MG63 (cell line): ENCODE measurements at regions not wholly inside any gene's neighbourhood (a gene's known extent, or its start where the extent isn't known, plus 50 kb on each side); places are given as distances from the start of the nearest gene placed in this dataset.
"Not testable (repeated sequence)": the region's sequence is repeated elsewhere in the genome, so short reads cannot be mapped to it uniquely, and the experiment has no call there.

Experiments
- DNase-seq: peaks from one replicate; pipeline ENCODE4 v3.0.0-alpha.2; 2020
- H3K27me3 ChIP-seq: fragments of 250-450 bp; sonication (Bioruptor Pico); 2 replicates; pipeline ENCODE4 v1.5.1; 2020; ENCODE audit warnings: mild to moderate bottlenecking, moderate library complexity
- H3K36me3 ChIP-seq: fragments of 250-450 bp; sonication (Bioruptor Pico); 2 replicates; pipeline ENCODE4 v1.5.1; 2020; ENCODE audit warnings: mild to moderate bottlenecking, moderate library complexity
- H3K4me3 ChIP-seq: fragments of 250-450 bp; sonication (Bioruptor Pico); 2 replicates; pipeline ENCODE4 v1.5.1; 2020; ENCODE audit warnings: mild to moderate bottlenecking, moderate library complexity
- H3K9me3 ChIP-seq: fragments of 250-450 bp; sonication (Bioruptor Pico); 2 replicates; pipeline ENCODE4 v1.5.1; 2020; ENCODE audit warnings: mild to moderate bottlenecking, moderate library complexity

DNA sequence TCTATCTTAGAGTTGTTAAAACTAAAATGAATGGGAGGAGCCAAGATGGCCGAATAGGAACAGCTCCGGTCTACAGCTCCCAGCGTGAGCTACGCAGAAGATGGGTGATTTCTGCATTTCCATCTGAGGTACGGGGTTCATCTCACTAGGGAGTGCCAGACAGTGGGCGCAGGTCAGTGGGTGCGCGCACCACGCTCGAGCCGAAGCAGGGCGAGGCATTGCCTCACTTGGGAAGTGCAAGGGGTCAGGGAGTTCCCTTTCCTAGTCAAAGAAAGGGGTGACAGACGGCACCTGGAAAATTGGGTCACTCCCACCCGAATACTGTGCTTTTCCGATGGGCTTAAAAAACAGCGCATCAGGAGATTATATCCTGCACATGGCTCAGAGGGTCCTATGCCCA lies 140.3 kb upstream of the MRPS30 start:
- not testable (repeated sequence) for H3K27me3 ChIP-seq, H3K4me3 ChIP-seq, H3K36me3 ChIP-seq, H3K9me3 ChIP-seq, DNase-seq

DNA sequence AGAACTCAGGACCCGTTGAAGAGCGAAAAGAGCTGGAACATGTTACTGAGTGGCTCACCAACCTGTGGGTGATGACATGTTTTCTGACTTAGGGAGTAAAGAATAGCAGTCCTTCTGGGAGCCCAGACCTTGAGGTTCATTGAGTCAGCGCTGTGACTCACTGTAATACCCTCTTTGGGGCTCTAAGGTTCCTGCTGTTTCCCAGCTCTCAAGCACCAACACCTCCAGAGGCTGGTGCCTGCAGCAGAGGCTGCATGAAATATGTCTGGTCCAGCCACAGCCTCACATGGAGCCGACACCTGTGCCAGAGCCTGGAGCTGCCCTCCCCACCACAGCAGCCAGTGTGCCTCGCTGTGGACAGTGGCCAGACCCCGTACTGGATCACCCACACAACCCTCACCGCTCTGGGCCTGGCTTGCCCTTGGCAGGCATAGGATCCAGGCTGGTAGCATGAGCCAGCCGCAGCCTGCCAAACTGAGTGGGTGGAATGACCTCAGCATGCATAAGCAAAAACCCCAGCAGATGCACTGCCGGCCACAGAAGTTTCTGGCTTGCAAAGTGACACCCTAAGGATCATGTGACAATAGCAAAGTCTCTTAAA lies 143.5 kb upstream of the MRPS30 start:
- Histone ChIP-seq H3K9me3 (no peaks in the 10 kb centered on the region), H3K4me3 (no peak overlapping the region), H3K36me3 (no peaks in the 10 kb centered on the region), H3K27me3 (no peaks in the 10 kb centered on the region)
- peak; percentile 99 for DNase-seq

DNA sequence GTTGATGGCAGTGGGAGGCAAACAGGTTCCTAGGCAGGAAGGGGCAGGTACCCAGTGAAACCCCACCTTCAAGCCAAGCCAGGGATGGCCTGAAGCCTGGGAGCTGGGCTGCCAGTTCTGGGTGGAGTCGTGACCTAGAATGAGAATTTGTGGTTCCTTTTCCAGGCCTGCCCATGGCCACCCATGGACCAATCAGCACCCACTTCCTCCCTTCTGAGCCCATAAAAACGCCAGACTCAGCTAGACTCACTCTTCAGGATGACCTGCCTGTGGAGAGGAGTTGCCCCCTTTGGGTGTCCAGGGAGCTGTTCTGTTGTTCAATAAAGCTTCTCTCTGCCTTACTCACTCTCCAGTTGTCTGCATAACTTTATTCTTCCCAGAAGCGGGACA lies 144.0 kb upstream of the MRPS30 start:
- Histone ChIP-seq H3K9me3 (no peaks in the 10 kb centered on the region), H3K36me3 (no peaks in the 10 kb centered on the region), H3K4me3 (no peak overlapping the region), H3K27me3 (no peaks in the 10 kb centered on the region)
- DNase-seq: peak; percentile 64

DNA sequence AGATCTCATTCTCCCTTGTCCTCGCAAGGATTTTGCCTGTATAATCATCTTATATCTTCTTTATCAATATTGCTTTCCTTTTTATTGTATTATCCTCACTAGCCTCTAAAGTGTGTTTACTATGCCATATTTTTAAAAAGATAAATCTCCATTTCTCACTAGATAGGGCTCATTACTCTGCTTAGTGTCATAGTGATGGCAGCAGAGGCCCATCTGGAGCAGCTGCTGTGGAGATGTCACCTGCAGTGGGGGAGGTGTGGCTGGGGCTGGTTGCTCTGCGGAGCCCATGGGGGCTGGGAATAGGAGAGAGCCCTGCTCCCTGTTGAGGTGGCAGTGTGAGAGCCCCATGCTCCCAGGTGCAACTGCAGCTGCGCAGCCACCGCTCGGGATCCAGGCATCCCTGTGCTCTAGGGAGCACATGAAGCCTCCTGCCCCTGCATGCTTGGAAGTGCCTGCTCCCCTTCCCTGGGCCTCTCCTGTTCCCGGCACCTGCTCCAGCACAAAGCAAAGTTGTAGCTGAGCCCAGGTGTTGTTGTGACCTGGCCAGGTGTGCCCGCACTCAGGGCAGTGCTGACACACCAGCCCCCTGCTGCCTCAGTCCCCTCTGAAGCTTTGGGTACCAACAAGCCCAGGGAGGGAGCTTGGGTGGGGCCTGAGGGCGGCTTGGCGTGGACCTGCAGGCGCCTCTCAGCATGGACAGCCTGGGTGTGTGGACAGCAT lies 144.6 kb upstream of the MRPS30 start:
- no peak for DNase-seq
- no peaks in the 10 kb centered on the region for H3K9me3 ChIP-seq
- no peaks in the 10 kb centered on the region for H3K36me3 ChIP-seq
- H3K4me3 ChIP-seq: no peak overlapping the region
- H3K27me3 ChIP-seq: no peaks in the 10 kb centered on the region

DNA sequence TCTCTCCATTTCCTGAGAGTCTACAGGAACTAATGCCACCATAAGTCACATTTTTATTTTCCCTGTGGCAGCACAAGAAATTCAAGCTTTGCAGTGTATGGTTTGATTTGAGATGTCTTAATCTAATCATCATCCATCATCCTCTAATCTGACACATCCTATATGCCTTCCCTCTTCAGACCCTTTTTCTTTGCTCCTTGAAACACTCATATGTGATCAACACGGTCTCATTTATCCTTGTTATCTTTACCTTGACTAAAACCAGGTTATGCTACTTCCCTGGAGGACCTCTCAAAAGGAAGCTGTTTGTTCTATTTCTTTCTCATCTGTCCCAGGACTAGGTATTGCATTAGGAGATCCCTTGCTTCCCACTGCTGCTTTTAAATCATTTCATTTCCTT lies 146.9 kb upstream of the MRPS30 start:
- no peak for DNase-seq
- Histone ChIP-seq H3K9me3 (no peaks in the 10 kb centered on the region; the same call in 1 of the 2 replicates), H3K27me3 (no peaks in the 10 kb centered on the region), H3K36me3 (no peaks in the 10 kb centered on the region), H3K4me3 (no peak overlapping the region)

DNA sequence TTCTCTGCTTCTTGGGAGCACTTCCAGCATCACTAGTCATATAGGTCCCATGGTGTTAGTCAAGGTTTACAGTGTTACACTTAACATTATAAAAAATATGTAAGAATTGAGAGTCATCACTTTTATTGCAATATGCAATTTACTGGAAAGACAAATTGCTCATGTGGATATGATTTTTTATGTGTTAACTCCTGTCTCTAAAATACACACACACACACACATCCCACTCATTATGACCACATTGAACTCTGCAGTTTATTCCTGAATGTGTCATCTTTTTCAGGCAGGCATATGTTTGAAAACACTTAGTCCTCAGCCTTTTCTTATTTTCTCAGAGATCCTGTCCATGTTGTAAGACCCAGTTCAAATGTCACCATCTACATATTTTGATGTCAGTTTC lies 148.5 kb upstream of the MRPS30 start:
- H3K36me3 ChIP-seq: no peaks in the 10 kb centered on the region
- no peak for DNase-seq
- H3K9me3 ChIP-seq: peaks cover 7% of the 10 kb centered on the region
- H3K27me3 ChIP-seq: no peaks in the 10 kb centered on the region
- H3K4me3 ChIP-seq: no peak overlapping the region

DNA sequence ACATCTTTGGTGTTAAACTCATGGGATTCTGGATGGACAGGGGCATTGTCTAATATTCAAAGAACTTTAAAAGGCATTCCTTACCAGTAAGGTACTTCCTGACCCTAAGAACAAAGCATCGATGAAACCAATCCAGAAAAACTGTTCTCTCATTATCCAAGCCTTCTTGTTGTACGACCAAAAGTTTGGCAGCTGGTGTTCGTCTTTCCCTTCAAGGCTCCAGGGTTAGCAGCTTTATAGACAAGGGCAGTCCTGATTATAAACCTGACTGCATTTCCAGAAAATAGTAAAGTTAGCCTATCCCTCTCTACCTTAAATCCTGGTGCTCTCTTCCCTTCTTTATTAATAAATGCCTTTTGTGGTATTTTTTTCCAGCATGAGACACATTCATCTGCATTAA lies 149.4 kb upstream of the MRPS30 start:
- H3K4me3 ChIP-seq: no peak overlapping the region
- no peaks in the 10 kb centered on the region for H3K27me3 ChIP-seq

DNA sequence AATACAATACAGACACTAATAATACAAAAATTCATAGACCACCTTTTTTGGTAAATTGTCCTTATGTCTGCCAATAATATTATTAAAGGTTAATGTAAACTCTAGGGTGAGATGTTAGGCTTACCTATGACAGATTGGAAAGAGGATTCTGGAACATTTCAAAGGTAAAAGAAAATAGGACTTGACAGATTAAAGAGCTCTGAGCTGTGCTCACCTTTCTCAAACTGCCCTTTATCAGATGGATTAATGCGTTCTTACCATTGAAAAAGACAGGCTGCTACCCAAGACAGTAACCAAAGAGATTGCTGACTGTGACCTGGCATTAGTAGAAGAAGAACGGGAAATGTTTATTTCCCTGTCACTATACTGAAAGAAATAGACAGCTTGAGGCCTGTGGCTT lies 156.1 kb upstream of the MRPS30 start:
- no peak overlapping the region for H3K4me3 ChIP-seq
- DNase-seq: no peak
- H3K9me3 ChIP-seq: peaks cover 7% of the 10 kb centered on the region
- no peaks in the 10 kb centered on the region for H3K27me3 ChIP-seq
- no peaks in the 10 kb centered on the region for H3K36me3 ChIP-seq

More for the DNA sequence above, 149.4 kb upstream of the MRPS30 start:
- DNase-seq: no peak
- peaks cover 7% of the 10 kb centered on the region for H3K9me3 ChIP-seq
- no peaks in the 10 kb centered on the region for H3K36me3 ChIP-seq

DNA sequence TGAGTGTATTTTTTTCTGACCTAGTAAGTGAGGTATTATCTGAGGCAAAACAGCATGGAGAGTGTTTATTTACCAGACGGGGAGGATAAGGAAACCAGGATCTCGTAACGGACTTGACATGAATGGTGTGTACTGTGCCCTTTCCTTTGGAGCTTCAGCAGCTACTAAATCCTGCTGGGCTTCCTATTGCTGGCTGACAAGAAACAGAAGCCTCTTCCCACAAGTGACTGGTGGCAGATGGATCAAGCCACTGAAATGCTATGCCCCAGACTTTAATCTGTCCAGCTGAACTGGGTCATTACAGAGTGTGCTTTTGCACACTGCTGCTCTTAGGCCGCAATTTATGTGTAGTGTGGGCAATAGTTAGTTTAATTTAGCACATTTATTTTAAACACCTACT lies 162.7 kb upstream of the MRPS30 start:
- no peak for DNase-seq
- Histone ChIP-seq H3K36me3 (no peaks in the 10 kb centered on the region), H3K27me3 (no peaks in the 10 kb centered on the region), H3K4me3 (no peak overlapping the region), H3K9me3 (no peaks in the 10 kb centered on the region)

DNA sequence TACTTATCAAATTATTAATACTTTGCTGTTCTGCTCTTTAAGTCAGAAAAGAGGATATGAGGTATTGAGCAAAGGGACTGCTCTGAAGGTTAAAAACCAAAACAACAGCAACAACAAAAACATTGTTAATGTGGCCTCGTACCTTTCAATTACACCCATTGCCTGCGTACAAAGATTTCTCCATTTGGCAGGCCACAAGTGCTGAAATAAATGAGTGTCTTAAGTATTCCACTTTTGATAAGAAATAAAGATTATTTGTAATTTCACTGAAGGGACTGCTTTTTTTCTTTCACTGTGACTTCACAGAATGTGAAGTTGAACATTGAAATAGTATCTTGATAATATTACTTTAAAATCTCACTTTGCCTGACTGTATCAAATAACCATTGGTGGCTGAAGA lies 163.2 kb upstream of the MRPS30 start:
- H3K36me3 ChIP-seq: no peaks in the 10 kb centered on the region
- H3K4me3 ChIP-seq: no peak overlapping the region
- no peaks in the 10 kb centered on the region for H3K27me3 ChIP-seq
- H3K9me3 ChIP-seq: no peaks in the 10 kb centered on the region
- DNase-seq: no peak

DNA sequence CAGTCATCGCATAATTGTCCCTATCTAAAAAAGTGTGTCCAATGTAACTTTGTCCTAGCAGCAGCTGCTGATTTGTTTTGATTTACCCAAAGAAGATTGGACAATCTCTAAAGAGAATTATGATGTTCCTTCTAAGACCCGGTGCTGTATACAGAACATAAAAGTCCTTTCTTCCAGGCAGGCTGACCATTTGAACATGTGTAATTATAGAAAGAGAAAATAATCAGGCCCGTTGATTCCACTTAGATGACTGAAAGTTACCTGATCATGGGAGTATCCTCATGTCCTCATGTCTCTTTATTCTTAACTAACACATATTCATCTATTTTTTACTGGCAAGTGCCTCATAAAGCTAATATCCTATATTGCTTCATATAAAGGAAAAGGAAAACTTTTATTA lies 164.1 kb upstream of the MRPS30 start:
- DNase-seq: no peak

DNA sequence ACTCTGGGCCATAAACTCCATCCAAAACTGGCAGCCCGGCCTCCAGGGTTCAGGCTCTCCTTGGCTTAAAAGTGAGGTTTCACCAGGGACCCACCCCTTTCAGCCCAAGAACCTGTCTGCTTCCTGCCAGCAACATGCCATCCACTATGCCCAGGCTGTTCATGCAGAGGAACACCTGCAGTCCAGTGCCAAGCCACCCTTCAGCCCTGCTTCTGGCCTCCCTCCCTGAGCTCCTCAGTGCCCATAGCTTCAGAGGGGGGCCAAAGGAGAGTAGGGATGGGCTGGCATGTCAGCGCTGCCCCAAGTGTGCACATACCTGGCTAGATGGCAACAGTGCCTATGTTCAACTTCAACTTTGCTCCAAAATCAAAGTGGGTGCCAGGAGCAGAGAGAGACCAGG lies 166.9 kb upstream of the MRPS30 start:
- DNase-seq: no peak
- Histone ChIP-seq H3K27me3 (no peaks in the 10 kb centered on the region), H3K4me3 (no peak overlapping the region), H3K36me3 (no peaks in the 10 kb centered on the region), H3K9me3 (no peaks in the 10 kb centered on the region)

More for the DNA sequence above, 164.1 kb upstream of the MRPS30 start:
- H3K36me3 ChIP-seq: no peaks in the 10 kb centered on the region
- no peak overlapping the region for H3K4me3 ChIP-seq
- H3K9me3 ChIP-seq: no peaks in the 10 kb centered on the region
- H3K27me3 ChIP-seq: no peaks in the 10 kb centered on the region

DNA sequence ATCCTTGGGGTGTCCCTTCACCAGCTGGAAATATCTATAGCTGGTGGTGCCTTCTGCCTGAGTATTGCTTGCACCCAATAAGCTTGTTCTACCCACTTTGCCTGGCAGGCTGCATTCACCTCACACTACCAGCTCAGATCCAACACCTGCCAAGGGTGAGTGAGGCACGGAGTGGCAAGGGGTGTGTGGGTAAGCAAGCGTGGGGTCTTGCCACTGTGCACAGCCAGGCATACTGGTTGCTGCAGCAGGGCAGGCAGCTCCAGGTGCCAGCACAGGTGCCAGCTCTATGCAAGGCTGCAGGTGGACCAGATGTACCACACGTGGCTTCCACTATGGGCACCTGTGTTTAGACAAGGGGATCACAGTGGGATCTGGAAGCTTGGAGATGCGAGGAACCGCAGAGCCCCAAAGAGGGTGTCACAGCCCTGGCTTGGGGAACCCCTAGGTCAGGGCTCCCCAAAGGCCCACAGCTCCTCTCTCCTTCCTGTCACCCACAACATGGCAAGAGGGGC lies 167.7 kb upstream of the MRPS30 start:
- H3K4me3 ChIP-seq: no peak overlapping the region
- H3K36me3 ChIP-seq: no peaks in the 10 kb centered on the region
- no peak for DNase-seq
- H3K27me3 ChIP-seq: no peaks in the 10 kb centered on the region
- no peaks in the 10 kb centered on the region for H3K9me3 ChIP-seq

DNA sequence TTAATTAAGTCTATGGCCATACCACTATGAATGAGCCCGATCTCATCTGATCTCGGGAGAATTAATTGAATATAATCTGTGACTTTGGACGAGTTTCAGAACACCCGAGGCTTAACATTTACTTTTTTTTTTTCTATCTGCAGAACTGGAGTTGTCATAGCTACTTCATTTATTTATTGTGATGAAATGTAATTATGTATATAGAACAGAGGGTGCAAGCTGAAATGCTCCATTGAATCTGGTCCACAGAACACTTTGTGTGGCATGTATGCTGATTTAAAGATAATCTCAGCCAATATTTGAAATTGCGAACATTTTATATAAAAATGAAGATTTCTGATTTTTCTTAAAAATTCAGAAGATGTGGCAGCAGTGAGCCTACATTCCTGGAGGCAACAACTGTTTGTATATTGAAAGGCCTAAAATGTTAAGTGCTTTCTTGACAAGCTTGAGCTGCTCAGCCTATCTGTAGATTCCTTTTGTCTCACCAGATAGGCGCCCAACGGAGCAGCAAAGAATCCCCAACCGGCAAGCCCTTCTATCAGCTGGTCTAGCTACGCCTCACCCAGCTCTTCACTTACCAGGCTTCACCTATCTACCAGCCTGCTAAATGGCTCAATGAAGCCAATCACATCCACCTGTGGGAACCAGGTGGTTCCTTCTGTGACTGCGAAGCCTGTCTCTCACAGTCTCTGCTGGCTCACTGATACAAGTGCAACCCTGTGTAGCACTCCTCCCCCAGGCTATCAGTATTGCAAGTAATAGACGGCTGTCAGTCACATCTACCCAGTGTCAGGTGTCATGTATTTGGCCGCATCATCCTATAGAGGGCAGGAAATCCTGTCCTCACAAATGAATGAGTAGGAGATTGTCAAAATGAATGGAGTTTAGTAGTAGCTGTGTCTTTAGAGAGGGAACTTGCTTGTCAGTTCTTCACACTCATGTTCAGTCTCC lies 170.6 kb upstream of the MRPS30 start:
- no peak overlapping the region for H3K4me3 ChIP-seq
- DNase-seq: no peak
- H3K9me3 ChIP-seq: no peaks in the 10 kb centered on the region
- H3K36me3 ChIP-seq: no peaks in the 10 kb centered on the region
- no peaks in the 10 kb centered on the region for H3K27me3 ChIP-seq

DNA sequence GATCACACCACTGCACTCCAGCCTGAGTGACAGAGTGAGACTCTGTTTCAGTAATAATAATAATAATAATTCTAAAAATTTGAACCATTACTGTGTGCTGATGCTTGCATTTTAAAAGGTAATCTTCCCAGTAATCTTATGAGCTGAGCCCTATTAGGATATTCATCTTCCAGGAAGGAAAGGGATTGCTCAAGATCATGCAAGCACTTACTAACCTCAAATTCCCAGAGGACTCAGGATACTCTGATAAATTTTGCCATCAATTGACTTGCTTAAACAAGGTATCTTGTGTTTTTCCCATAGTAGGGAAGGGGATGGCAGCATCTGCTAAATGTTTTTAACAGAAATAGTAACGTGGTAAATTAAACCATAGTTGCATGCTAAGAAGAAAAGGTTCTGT lies 176.4 kb upstream of the MRPS30 start:
- H3K36me3 ChIP-seq: no peaks in the 10 kb centered on the region

DNA sequence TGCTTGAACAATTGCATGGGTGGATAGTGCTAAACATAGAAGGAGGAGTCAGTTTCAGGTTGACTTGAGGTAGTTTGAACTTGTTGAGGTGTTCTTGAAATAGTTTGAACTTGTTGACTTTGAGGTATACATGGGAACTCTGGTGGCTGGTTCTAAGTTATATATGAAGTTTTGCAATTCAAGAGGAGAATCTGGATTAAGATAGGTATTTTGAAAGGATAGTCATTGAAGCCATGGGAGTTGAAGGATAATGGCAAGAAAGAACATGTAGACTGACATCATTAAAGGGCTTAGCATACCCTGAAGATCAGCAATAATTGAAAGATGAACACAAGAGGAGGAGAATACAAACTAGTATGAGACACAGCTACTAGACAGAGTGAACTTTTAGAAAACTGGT lies 181.9 kb upstream of the MRPS30 start:
- Histone ChIP-seq H3K4me3 (no peak overlapping the region), H3K36me3 (no peaks in the 10 kb centered on the region), H3K27me3 (no peaks in the 10 kb centered on the region), H3K9me3 (no peaks in the 10 kb centered on the region)
- no peak for DNase-seq

More for the DNA sequence above, 176.4 kb upstream of the MRPS30 start:
- Histone ChIP-seq H3K9me3 (no peaks in the 10 kb centered on the region), H3K4me3 (no peak overlapping the region), H3K27me3 (no peaks in the 10 kb centered on the region)
- no peak for DNase-seq

DNA sequence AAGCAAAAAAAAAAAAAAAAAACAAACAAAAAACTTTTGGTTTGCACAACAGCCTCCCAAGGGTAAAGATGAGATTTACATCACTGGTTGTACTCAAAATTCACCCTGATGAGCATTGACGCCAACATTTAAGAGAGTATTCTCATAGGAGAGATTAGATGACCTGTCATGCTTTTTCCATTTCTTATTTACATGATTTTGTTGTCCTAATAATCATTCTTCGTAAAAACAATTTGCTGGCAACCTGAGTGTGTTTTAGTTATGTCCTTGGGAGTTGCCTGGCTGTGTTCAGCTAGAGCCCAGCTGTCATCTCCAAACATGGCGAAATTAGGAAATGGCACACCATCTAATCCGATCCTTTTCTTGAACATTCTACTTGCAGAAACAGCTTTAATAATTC lies 186.4 kb upstream of the MRPS30 start:
- Histone ChIP-seq H3K27me3 (no peaks in the 10 kb centered on the region), H3K36me3 (no peaks in the 10 kb centered on the region), H3K4me3 (no peak overlapping the region), H3K9me3 (no peaks in the 10 kb centered on the region)
- no peak for DNase-seq
